Astrocyte (in vitro differentiated cells and primary cell): ENCODE measurements at regions not wholly inside any gene's neighbourhood (a gene's known extent, or its start where the extent isn't known, plus 50 kb on each side); places are given as distances from the start of the nearest gene placed in this dataset.

ENCODE experiments used
- DNase-seq: peaks from one replicate; pipeline ENCODE4 v3.0.0-alpha.2; 2010; ENCODE audit warnings: low read depth
- FAIRE-seq: peaks from 2 replicates; lab custom pipeline; 2011; peaks lifted over from hg19 to GRCh38; lab: Jason Lieb, UNC
- H2AFZ ChIP-seq: 2 replicates; pipeline ENCODE4 v1.6.0; 2012; ENCODE audit warnings: low read depth, low read length, inconsistent platforms
- H3K27ac ChIP-seq: 2 replicates; pipeline ENCODE4 v1.5.1; 2011; ENCODE audit warnings: low read depth, low read length, inconsistent platforms
- H3K27me3 ChIP-seq: 2 replicates; pipeline ENCODE4 v1.6.0; 2011; ENCODE audit warnings: low read length, inconsistent platforms; ENCODE audit not compliant: insufficient read depth
- H3K36me3 ChIP-seq: 2 replicates; pipeline ENCODE4 v1.5.1; 2011; ENCODE audit warnings: low read length, inconsistent platforms; ENCODE audit not compliant: insufficient read depth
- H3K4me1 ChIP-seq: 2 replicates; pipeline ENCODE4 v1.5.1; 2011; ENCODE audit warnings: low read length, inconsistent platforms; ENCODE audit not compliant: insufficient read depth
- H3K4me2 ChIP-seq: 2 replicates; pipeline ENCODE4 v1.6.0; 2012; ENCODE audit warnings: low read length, inconsistent platforms
- H3K4me3 ChIP-seq: 2 replicates; pipeline ENCODE4 v1.5.1; 2011; ENCODE audit warnings: low read depth, mild to moderate bottlenecking, low read length, inconsistent platforms; ENCODE audit not compliant: insufficient read depth
- H3K79me2 ChIP-seq: 2 replicates; pipeline ENCODE4 v1.6.0; 2012; ENCODE audit warnings: mild to moderate bottlenecking, low read length, inconsistent platforms; ENCODE audit not compliant: insufficient read depth
- H3K9ac ChIP-seq: 2 replicates; pipeline ENCODE4 v1.6.0; 2012; ENCODE audit warnings: mild to moderate bottlenecking, low read length, inconsistent platforms
- H3K9me3 ChIP-seq: 2 replicates; pipeline ENCODE4 v1.5.1; 2012; ENCODE audit warnings: low read depth, mild to moderate bottlenecking, low read length, inconsistent platforms; ENCODE audit not compliant: insufficient read depth
- H4K20me1 ChIP-seq: 2 replicates; pipeline ENCODE4 v1.6.0; 2012; ENCODE audit warnings: low read length, inconsistent platforms; ENCODE audit not compliant: insufficient read depth
- H3K27ac Mint-ChIP-seq: one replicate; pipeline ENCODE4 v1.8.0; 2021; ENCODE audit warnings: mild to moderate bottlenecking, mixed read lengths; ENCODE audit not compliant: unreplicated experiment
- H3K27me3 Mint-ChIP-seq: one replicate; pipeline ENCODE4 v1.8.0; 2021; ENCODE audit warnings: low read depth, mixed read lengths; ENCODE audit not compliant: unreplicated experiment
- H3K36me3 Mint-ChIP-seq: one replicate; pipeline ENCODE4 v1.8.0; 2021; ENCODE audit warnings: low read depth, mixed read lengths; ENCODE audit not compliant: unreplicated experiment
- H3K4me1 Mint-ChIP-seq: one replicate; pipeline ENCODE4 v1.8.0; 2021; ENCODE audit warnings: low read depth, mixed read lengths; ENCODE audit not compliant: unreplicated experiment
- H3K4me3 Mint-ChIP-seq: one replicate; pipeline ENCODE4 v1.8.0; 2021; ENCODE audit warnings: mild to moderate bottlenecking, moderate library complexity, mixed read lengths; ENCODE audit not compliant: unreplicated experiment
- H3K9me3 Mint-ChIP-seq: one replicate; pipeline ENCODE4 v1.8.0; 2021; ENCODE audit warnings: mild to moderate bottlenecking, mixed read lengths; ENCODE audit not compliant: unreplicated experiment
- CTCF ChIP-seq: IDR thresholded peaks from 2 replicates; pipeline ENCODE4 v1.5.1; 2011; ENCODE audit warnings: low read depth, mild to moderate bottlenecking, inconsistent platforms, low read length, moderate library complexity; ENCODE audit not compliant: insufficient read depth
- EZH2 ChIP-seq: IDR thresholded peaks from 2 replicates; pipeline ENCODE4 v1.6.1; 2012; ENCODE audit warnings: mild to moderate bottlenecking, low read length, inconsistent platforms; ENCODE audit not compliant: insufficient read depth

- no peaks in the 10 kb centered on the region for H3K79me2 ChIP-seq
- no peaks in the 10 kb centered on the region for H3K36me3 Mint-ChIP-seq
- FAIRE-seq (no peak), DNase-seq (peak; percentile 72)
- no peaks in the 10 kb centered on the region for H3K9me3 ChIP-seq
- H2AFZ ChIP-seq: no peak overlapping the region
- H3K4me1 Mint-ChIP-seq: peaks cover 38% of the 10 kb centered on the region
- peaks cover 4% of the 10 kb centered on the region for H3K4me1 ChIP-seq
- H3K4me3 ChIP-seq: no peak overlapping the region
- H3K27me3 Mint-ChIP-seq: no peaks in the 10 kb centered on the region
- no peaks in the 10 kb centered on the region for H4K20me1 ChIP-seq
- no peaks in the 10 kb centered on the region for H3K9me3 Mint-ChIP-seq
- TF ChIP-seq EZH2 (no peak), CTCF (no peak)
- peak overlapping the region; percentile 10 for H3K4me2 ChIP-seq
- H3K27ac Mint-ChIP-seq: peak overlapping the region; percentile 94
- no peaks in the 10 kb centered on the region for H3K36me3 ChIP-seq
- no peak overlapping the region for H3K9ac ChIP-seq
- H3K4me3 Mint-ChIP-seq: no peak overlapping the region
- no peaks in the 10 kb centered on the region for H3K27me3 ChIP-seq
- peak overlapping the region; percentile 8 for H3K27ac ChIP-seq
Observed at GRCh38 chr5:167489202-167489601, 802.2 kb upstream of the WWC1 start.

- Mint-ChIP-seq H3K4me3 (no peak overlapping the region), H3K36me3 (no peaks in the 10 kb centered on the region), H3K27me3 (no peaks in the 10 kb centered on the region), H3K4me1 (no peaks in the 10 kb centered on the region), H3K9me3 (no peaks in the 10 kb centered on the region), H3K27ac (no peak overlapping the region)
- TF ChIP-seq CTCF (no peak), EZH2 (no peak)
- DNase-seq: no peak
- Histone ChIP-seq H3K79me2 (no peaks in the 10 kb centered on the region), H3K27me3 (no peaks in the 10 kb centered on the region), H4K20me1 (no peaks in the 10 kb centered on the region), H3K4me3 (no peak overlapping the region), H3K4me2 (no peak overlapping the region), H3K27ac (no peak overlapping the region), H3K9me3 (no peaks in the 10 kb centered on the region), H3K36me3 (no peaks in the 10 kb centered on the region), H3K4me1 (no peaks in the 10 kb centered on the region), H2AFZ (no peak overlapping the region), H3K9ac (no peak overlapping the region)
- no peak for FAIRE-seq
Observed at GRCh38 chr5:167503926-167504720, 787.3 kb upstream of the WWC1 start.
